ENCODE measurements at regions not wholly inside any gene's neighbourhood (a gene's known extent, or its start where the extent isn't known, plus 50 kb on each side); places are given as distances from the start of the nearest gene placed in this dataset.

DNA sequence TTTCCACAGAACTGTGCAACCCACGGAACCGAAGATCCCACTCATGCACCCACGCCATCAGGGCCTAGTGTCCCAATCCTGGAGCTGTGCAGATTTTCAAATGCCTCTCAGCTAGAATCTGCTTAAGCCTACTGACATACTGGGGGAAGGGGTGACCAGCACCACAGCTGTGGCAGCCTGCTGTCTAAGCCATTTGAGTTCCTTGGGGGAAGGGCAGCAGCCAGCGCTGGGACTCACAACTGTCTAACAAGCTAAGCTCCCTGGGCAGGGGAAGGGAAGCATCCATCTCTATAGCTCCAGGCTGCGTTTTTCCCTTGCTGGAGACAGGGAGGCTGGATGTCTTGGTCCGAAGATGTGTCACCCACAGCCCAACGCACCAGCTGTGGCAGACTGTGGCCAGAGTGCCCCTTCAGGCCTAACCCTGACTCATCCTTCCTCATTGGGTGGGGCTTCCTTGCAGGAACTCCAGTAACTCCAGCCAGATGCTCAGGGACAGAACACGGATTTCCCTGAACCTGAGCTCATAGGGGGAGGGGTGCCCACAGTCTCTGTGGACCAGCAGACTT, 194.8 kb downstream of the CHRDL1 start:
- H4K20me1 ChIP-seq (replicated peaks; ENCODE audit: control insufficient read depth, extremely low read depth, insufficient read depth, low read length): no peaks in the 10 kb centered on the region
- H3K79me2 ChIP-seq (ENCODE audit: control insufficient read depth, insufficient read depth, low read length): no peaks in the 10 kb centered on the region
- H3K36me3 ChIP-seq (ENCODE audit: control insufficient read depth in 2 of 2, extremely low read depth in 1 of 2, insufficient read depth in 2 of 2, low read length in 2 of 2): no peaks in the 10 kb centered on the region
- ChIA-PET CTCF (no interaction called here), POLR2A (no interaction called here)
- TF ChIP-seq POLR2AphosphoS5 (IDR thresholded peaks at IDR 0.05; ENCODE audit: insufficient read depth, low read depth, low read length) (no peak), POLR2A (IDR thresholded peaks at IDR 0.05; ENCODE audit: low read depth, low read length) (no peak)
- dilution Hi-C loops (cut with MboI; ENCODE audit: extremely low pct_ligation_motif_present, low sequenced_read_pairs): no loop called here
- FAIRE-seq (no peak), DNase-seq (ENCODE audit: low read depth, low spot score) (no peak)
- intact Hi-C loops (cut with micrococcal nuclease): no loop called here
- H3K27ac ChIP-seq (ENCODE audit: insufficient read depth, low read depth, low read length): no peak overlapping the region
- H3K4me3 ChIP-seq (replicated peaks in 1 of 3; ENCODE audit: insufficient read depth in 1 of 3, low read depth in 1 of 3, low read length in 3 of 3): no peak overlapping the region
- H3K9me3 ChIP-seq (replicated peaks; ENCODE audit: control insufficient read depth, insufficient read depth, low read length): no peaks in the 10 kb centered on the region
- no peaks in the 10 kb centered on the region for H3K9me1 ChIP-seq (replicated peaks; ENCODE audit: control insufficient read depth, extremely low read depth, insufficient read depth, low read length)
- no peak overlapping the region for H3K9ac ChIP-seq (replicated peaks; ENCODE audit: extremely low read depth, insufficient read depth, low read length)
- no TSS peak for BruUV-seq (replicated peaks)
- H3K4me1 ChIP-seq (ENCODE audit: control insufficient read depth, extremely low read depth, insufficient read depth, low read length): no peaks in the 10 kb centered on the region
- H3K27me3 ChIP-seq (ENCODE audit: control insufficient read depth in 2 of 2, insufficient read depth in 2 of 2, low read length in 2 of 2): no peaks in the 10 kb centered on the region
- H3K4me2 ChIP-seq (ENCODE audit: insufficient read depth, low read length): no peak overlapping the region
- H2AFZ ChIP-seq (ENCODE audit: low read depth, low read length): no peak overlapping the region

DNA sequence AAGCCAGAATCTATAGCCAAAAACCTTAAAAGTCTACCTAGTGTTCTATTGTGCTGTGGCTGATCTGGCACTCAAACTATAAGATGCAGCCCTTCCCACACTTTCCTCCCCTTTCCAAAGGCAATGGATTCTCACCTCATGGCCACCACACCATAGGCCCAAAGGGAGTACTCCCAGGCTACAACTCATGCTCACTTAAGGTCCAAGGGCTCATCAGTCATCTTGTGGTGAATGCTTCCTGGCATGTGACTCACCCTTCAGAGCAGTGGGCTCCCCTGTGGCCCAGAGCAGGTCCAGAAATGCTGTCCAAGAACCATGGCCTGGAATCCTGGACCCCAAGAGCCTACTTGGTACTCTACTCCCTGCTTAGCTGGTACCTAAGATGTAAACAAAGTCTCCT, 181.0 kb downstream of the CHRDL1 start:
- ChIA-PET POLR2A (no interaction called here), CTCF (no interaction called here)
- H4K20me1 ChIP-seq (replicated peaks; ENCODE audit: control insufficient read depth, extremely low read depth, insufficient read depth, low read length): no peaks in the 10 kb centered on the region
- dilution Hi-C loops (cut with MboI; ENCODE audit: extremely low pct_ligation_motif_present, low sequenced_read_pairs): no loop called here
- no peaks in the 10 kb centered on the region for H3K79me2 ChIP-seq (ENCODE audit: control insufficient read depth, insufficient read depth, low read length)
- H2AFZ ChIP-seq (ENCODE audit: low read depth, low read length): no peak overlapping the region
- intact Hi-C loops (cut with micrococcal nuclease): no loop called here
- H3K9me3 ChIP-seq (replicated peaks; ENCODE audit: control insufficient read depth, insufficient read depth, low read length): no peaks in the 10 kb centered on the region
- H3K36me3 ChIP-seq (ENCODE audit: control insufficient read depth in 2 of 2, extremely low read depth in 1 of 2, insufficient read depth in 2 of 2, low read length in 2 of 2): no peaks in the 10 kb centered on the region
- BruUV-seq (replicated peaks): no TSS peak
- H3K4me1 ChIP-seq (ENCODE audit: control insufficient read depth, extremely low read depth, insufficient read depth, low read length): no peaks in the 10 kb centered on the region
- TF ChIP-seq POLR2AphosphoS5 (IDR thresholded peaks at IDR 0.05; ENCODE audit: insufficient read depth, low read depth, low read length) (no peak), MYC (IDR thresholded peaks at IDR 0.05; ENCODE audit: low read depth, low read length) (no peak), POLR2A (IDR thresholded peaks at IDR 0.05; ENCODE audit: low read depth, low read length) (no peak), JUN (IDR thresholded peaks at IDR 0.05; ENCODE audit: borderline replicate concordance, insufficient read depth, insufficient read length, low read depth) (no peak), EZH2 (IDR thresholded peaks at IDR 0.05; ENCODE audit: borderline replicate concordance, low read depth, low read length, severe bottlenecking) (no peak), GATA2 (IDR thresholded peaks at IDR 0.05; ENCODE audit: insufficient read depth, insufficient read length, low read depth, low read length) (no peak), FOS (IDR thresholded peaks at IDR 0.05; ENCODE audit: borderline replicate concordance, insufficient read depth, low read length) (no peak)
- TF ChIP-seq, protein P1, sequence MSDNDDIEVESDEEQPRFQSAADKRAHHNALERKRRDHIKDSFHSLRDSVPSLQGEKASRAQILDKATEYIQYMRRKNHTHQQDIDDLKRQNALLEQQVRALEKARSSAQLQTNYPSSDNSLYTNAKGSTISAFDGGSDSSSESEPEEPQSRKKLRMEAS (IDR thresholded peaks at IDR 0.05; ENCODE audit: insufficient read depth, insufficient read length): no peak
- TF ChIP-seq, protein P2, sequence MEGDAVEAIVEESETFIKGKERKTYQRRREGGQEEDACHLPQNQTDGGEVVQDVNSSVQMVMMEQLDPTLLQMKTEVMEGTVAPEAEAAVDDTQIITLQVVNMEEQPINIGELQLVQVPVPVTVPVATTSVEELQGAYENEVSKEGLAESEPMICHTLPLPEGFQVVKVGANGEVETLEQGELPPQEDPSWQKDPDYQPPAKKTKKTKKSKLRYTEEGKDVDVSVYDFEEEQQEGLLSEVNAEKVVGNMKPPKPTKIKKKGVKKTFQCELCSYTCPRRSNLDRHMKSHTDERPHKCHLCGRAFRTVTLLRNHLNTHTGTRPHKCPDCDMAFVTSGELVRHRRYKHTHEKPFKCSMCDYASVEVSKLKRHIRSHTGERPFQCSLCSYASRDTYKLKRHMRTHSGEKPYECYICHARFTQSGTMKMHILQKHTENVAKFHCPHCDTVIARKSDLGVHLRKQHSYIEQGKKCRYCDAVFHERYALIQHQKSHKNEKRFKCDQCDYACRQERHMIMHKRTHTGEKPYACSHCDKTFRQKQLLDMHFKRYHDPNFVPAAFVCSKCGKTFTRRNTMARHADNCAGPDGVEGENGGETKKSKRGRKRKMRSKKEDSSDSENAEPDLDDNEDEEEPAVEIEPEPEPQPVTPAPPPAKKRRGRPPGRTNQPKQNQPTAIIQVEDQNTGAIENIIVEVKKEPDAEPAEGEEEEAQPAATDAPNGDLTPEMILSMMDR (IDR thresholded peaks at IDR 0.05; ENCODE audit: extremely low read depth in 1 of 2, insufficient read depth in 1 of 2, low read depth in 1 of 2, low read length in 2 of 2): no peak
- no peak overlapping the region for H3K27ac ChIP-seq (ENCODE audit: insufficient read depth, low read depth, low read length)
- H3K4me2 ChIP-seq (ENCODE audit: insufficient read depth, low read length): no peak overlapping the region
- no peak overlapping the region for H3K9ac ChIP-seq (replicated peaks; ENCODE audit: extremely low read depth, insufficient read depth, low read length)
- H3K9me1 ChIP-seq (replicated peaks; ENCODE audit: control insufficient read depth, extremely low read depth, insufficient read depth, low read length): no peaks in the 10 kb centered on the region
- DNase-seq (ENCODE audit: low read depth, low spot score): no peak
- no peaks in the 10 kb centered on the region for H3K27me3 ChIP-seq (ENCODE audit: control insufficient read depth in 2 of 2, insufficient read depth in 2 of 2, low read length in 2 of 2)
- FAIRE-seq: no peak
- no peak overlapping the region for H3K4me3 ChIP-seq (replicated peaks in 1 of 3; ENCODE audit: insufficient read depth in 1 of 3, low read depth in 1 of 3, low read length in 3 of 3)
